ENCODE measurements at regions not wholly inside any gene's neighbourhood (a gene's known extent, or its start where the extent isn't known, plus 50 kb on each side); places are given as distances from the start of the nearest gene placed in this dataset.

DNA sequence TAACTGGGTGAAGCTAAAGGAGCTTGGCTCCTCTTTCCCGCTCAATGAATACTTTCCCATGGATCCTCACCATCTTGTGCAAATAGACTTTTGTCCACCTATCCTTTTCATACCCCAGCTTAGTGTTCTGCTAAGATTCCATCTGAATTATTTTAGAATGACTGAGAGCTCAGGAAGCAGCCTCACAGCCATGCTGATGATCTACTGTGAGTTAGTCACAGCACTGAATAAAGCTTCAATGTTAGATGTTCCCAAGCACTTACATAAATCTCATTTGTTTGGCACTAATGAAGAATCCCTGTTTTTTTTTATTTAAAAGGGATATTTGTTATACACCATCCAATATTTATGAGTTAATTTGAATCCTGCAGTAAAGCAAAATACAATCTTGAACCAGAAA lies 317.6 kb upstream of the TRPC7 start:
- no peak overlapping the region for H3K9ac ChIP-seq (ENCODE audit: insufficient read depth, low read length)
- H3K27ac ChIP-seq (ENCODE audit: insufficient read depth, low read length): no peak overlapping the region
- no peaks in the 10 kb centered on the region for H3K79me2 ChIP-seq (ENCODE audit: control insufficient read depth, insufficient read depth, low read length)
- no peaks in the 10 kb centered on the region for H3K27me3 ChIP-seq (ENCODE audit: control insufficient read depth, insufficient read depth, low read length)
- no peak overlapping the region for H2AFZ ChIP-seq (ENCODE audit: low read length)
- peak in 1 of 2 donors; percentile 9 for DNase-seq (ENCODE audit: low read depth in 2 of 2)
- no peaks in the 10 kb centered on the region for H4K20me1 ChIP-seq (ENCODE audit: control insufficient read depth, extremely low read depth, insufficient read depth, low read length)
- TF ChIP-seq CTCF (conservative IDR thresholded peaks at IDR 0.05 in 1 of 2, IDR thresholded peaks at IDR 0.05 in 1 of 2; ENCODE audit: low read depth in 1 of 2, low read length in 2 of 2) (no peak), EZH2 (IDR thresholded peaks at IDR 0.05; ENCODE audit: low read length, missing control alignments) (no peak)
- H3K4me3 ChIP-seq (replicated peaks in 1 of 4; ENCODE audit: control extremely low read depth in 1 of 4, insufficient read depth in 1 of 4, low read depth in 3 of 4, low read length in 4 of 4): no peak overlapping the region
- no peaks in the 10 kb centered on the region for H3K9me3 ChIP-seq (ENCODE audit: control insufficient read depth, insufficient read depth, low read depth, low read length)
- no peak overlapping the region for H3K4me2 ChIP-seq (ENCODE audit: extremely low read depth, insufficient read depth, low read length)
- no peaks in the 10 kb centered on the region for H3K36me3 ChIP-seq (ENCODE audit: control insufficient read depth, insufficient read depth, low read length)
- no peaks in the 10 kb centered on the region for H3K4me1 ChIP-seq (ENCODE audit: control insufficient read depth, extremely low read depth, insufficient read depth, low read length)

- Histone ChIP-seq H3K27ac (ENCODE audit: insufficient read depth, low read length) (no peak overlapping the region), H3K9me3 (ENCODE audit: control insufficient read depth, insufficient read depth, low read depth, low read length) (no peaks in the 10 kb centered on the region), H3K9ac (ENCODE audit: insufficient read depth, low read length) (no peak overlapping the region), H3K27me3 (ENCODE audit: control insufficient read depth, insufficient read depth, low read length) (no peaks in the 10 kb centered on the region), H3K4me3 (replicated peaks in 1 of 4; ENCODE audit: control extremely low read depth in 1 of 4, insufficient read depth in 1 of 4, low read depth in 3 of 4, low read length in 4 of 4) (no peak overlapping the region), H3K4me2 (ENCODE audit: extremely low read depth, insufficient read depth, low read length) (no peak overlapping the region), H3K36me3 (ENCODE audit: control insufficient read depth, insufficient read depth, low read length) (no peaks in the 10 kb centered on the region), H3K79me2 (ENCODE audit: control insufficient read depth, insufficient read depth, low read length) (no peaks in the 10 kb centered on the region), H3K4me1 (ENCODE audit: control insufficient read depth, extremely low read depth, insufficient read depth, low read length) (no peaks in the 10 kb centered on the region), H4K20me1 (ENCODE audit: control insufficient read depth, extremely low read depth, insufficient read depth, low read length) (no peaks in the 10 kb centered on the region), H2AFZ (ENCODE audit: low read length) (no peak overlapping the region)
- no peak for DNase-seq (ENCODE audit: low read depth in 2 of 2)
- TF ChIP-seq EZH2 (IDR thresholded peaks at IDR 0.05; ENCODE audit: low read length, missing control alignments): no peak
- TF ChIP-seq CTCF (conservative IDR thresholded peaks at IDR 0.05 in 1 of 2, IDR thresholded peaks at IDR 0.05 in 1 of 2; ENCODE audit: low read depth in 1 of 2, low read length in 2 of 2): no peak
These were observed 313.9 kb upstream of the TRPC7 start for GRCh38 chr5:136679233-136679632.

DNA sequence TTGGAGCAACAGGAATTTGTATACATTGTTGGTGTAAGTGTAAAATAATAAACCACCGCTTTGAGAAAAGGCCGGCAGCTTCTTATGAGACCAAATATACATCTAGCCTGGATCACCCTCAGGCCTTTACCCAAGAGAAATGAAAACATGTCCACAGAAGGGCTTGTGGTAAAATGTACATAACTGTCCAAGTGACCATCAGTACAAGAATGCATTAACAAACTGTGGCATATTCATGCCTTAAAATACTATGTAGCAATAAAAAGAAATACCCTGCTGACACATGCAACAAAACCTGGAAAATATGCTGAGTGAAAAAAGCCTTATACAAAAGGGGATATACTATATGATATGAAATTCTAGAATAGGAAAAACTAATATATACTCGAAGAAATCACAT lies 311.9 kb upstream of the TRPC7 start:
- Histone ChIP-seq H3K9me3 (ENCODE audit: control insufficient read depth, insufficient read depth, low read depth, low read length) (no peaks in the 10 kb centered on the region), H3K4me3 (replicated peaks in 1 of 4; ENCODE audit: control extremely low read depth in 1 of 4, insufficient read depth in 1 of 4, low read depth in 3 of 4, low read length in 4 of 4) (no peak overlapping the region), H3K36me3 (ENCODE audit: control insufficient read depth, insufficient read depth, low read length) (no peaks in the 10 kb centered on the region), H3K27me3 (ENCODE audit: control insufficient read depth, insufficient read depth, low read length) (no peaks in the 10 kb centered on the region), H3K9ac (ENCODE audit: insufficient read depth, low read length) (no peak overlapping the region), H3K4me2 (ENCODE audit: extremely low read depth, insufficient read depth, low read length) (no peak overlapping the region), H3K79me2 (ENCODE audit: control insufficient read depth, insufficient read depth, low read length) (no peaks in the 10 kb centered on the region), H3K4me1 (ENCODE audit: control insufficient read depth, extremely low read depth, insufficient read depth, low read length) (no peaks in the 10 kb centered on the region), H4K20me1 (ENCODE audit: control insufficient read depth, extremely low read depth, insufficient read depth, low read length) (no peaks in the 10 kb centered on the region), H2AFZ (ENCODE audit: low read length) (no peak overlapping the region), H3K27ac (ENCODE audit: insufficient read depth, low read length) (no peak overlapping the region)
- peak in 1 of 2 donors; percentile 28 for DNase-seq (ENCODE audit: low read depth in 2 of 2)
- no peak for TF ChIP-seq CTCF (conservative IDR thresholded peaks at IDR 0.05 in 1 of 2, IDR thresholded peaks at IDR 0.05 in 1 of 2; ENCODE audit: low read depth in 1 of 2, low read length in 2 of 2)
- no peak for TF ChIP-seq EZH2 (IDR thresholded peaks at IDR 0.05; ENCODE audit: low read length, missing control alignments)
